Kidney epithelial cell (primary cell): ENCODE measurements at regions not wholly inside any gene's neighbourhood (a gene's known extent, or its start where the extent isn't known, plus 50 kb on each side); places are given as distances from the start of the nearest gene placed in this dataset.

Experiments used
- DNase-seq: peaks from one replicate; pipeline ENCODE4 v3.0.0-alpha.2; 2010; ENCODE audit warnings: low read depth
- H3K27me3 ChIP-seq: 2 replicates; pipeline ENCODE4 v1.6.0; 2011; ENCODE audit warnings: low read length; ENCODE audit not compliant: control insufficient read depth, insufficient read depth
- H3K36me3 ChIP-seq: 2 replicates; pipeline ENCODE4 v1.5.1; 2011; ENCODE audit warnings: low read length; ENCODE audit not compliant: control insufficient read depth, insufficient read depth
- H3K4me3 ChIP-seq: 2 replicates; pipeline ENCODE4 v1.5.1; 2011; ENCODE audit warnings: low read depth, mild to moderate bottlenecking, control low read depth, low read length
- TF ChIP-seq, protein P1 (sequence below): IDR thresholded peaks from 2 replicates; pipeline ENCODE4 v1.5.1; 2011; ENCODE audit warnings: mild to moderate bottlenecking, moderate library complexity, low read length, control low read depth, inconsistent platforms; ENCODE audit not compliant: insufficient read depth, poor library complexity, severe bottlenecking

DNA sequence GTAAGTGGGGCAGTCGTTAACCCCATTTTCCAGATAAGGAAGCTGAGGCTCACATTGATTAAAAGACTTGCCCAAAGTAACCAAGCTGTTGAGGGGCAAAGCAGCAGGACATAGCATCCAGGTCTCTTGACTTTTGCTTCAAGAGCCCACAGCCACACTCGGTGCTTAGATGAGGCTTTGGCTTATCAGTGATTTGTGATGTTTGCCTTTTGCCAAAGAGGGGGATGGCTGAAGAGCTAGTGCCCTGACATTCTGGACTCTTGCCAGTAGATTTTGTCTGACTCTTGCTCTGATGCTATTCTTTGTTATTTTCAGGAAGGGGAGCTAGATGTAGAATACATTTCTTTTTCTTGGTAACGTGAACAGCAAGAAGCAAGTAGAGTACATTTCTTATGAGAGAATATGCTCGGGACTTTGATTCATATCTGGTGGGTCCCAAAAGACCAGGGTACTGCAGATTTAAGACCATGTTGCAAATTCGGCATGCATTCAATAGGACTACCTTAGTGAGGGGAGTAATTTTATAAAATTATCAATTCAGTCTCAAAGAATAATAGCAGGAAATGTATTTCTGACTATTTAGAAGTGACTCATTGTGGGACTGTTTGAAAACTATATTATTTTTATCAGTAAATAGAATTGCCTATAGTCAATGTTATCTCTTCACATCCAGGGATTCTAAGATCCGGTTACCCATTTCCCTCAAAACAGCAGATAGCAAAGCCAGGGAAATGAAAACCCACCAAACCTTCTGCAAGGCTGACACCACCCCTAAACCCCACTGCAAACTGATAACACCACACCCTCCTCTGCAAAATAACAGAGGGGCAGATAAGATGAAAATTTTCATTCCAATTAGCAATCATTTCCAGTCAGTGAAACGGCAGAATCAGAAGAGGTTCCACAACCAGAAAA is 180.0 kb upstream of the BMPER start:
- TF ChIP-seq, protein P1, sequence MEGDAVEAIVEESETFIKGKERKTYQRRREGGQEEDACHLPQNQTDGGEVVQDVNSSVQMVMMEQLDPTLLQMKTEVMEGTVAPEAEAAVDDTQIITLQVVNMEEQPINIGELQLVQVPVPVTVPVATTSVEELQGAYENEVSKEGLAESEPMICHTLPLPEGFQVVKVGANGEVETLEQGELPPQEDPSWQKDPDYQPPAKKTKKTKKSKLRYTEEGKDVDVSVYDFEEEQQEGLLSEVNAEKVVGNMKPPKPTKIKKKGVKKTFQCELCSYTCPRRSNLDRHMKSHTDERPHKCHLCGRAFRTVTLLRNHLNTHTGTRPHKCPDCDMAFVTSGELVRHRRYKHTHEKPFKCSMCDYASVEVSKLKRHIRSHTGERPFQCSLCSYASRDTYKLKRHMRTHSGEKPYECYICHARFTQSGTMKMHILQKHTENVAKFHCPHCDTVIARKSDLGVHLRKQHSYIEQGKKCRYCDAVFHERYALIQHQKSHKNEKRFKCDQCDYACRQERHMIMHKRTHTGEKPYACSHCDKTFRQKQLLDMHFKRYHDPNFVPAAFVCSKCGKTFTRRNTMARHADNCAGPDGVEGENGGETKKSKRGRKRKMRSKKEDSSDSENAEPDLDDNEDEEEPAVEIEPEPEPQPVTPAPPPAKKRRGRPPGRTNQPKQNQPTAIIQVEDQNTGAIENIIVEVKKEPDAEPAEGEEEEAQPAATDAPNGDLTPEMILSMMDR = no peak
- no peak for DNase-seq

DNA sequence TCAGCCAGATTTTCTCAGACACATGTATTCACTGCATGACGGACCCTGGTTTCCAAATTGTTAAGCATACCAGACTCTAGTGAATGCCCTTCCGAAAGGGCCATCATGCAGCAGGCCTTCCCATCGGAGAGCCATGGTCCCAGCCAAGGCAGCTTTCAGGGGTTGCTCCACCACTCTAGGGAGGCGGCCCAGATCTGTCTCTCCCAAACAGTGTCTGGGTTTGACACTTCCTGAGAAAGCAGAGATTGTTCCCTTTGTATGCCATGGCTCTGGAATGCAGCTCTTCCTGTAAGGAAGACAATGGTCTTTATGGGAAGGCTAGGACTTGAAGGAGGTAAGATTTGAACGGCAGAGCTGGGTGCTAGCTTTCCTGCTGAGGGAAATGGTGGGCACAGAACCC is 178.8 kb upstream of the BMPER start:
- no peak for DNase-seq
- Histone ChIP-seq H3K27me3 (no peaks in the 10 kb centered on the region), H3K4me3 (no peak overlapping the region), H3K36me3 (no peaks in the 10 kb centered on the region)
- TF ChIP-seq, protein P1 = no peak

More for the DNA sequence above, 180.0 kb upstream of the BMPER start:
- no peaks in the 10 kb centered on the region for H3K36me3 ChIP-seq
- H3K4me3 ChIP-seq = no peak overlapping the region
- H3K27me3 ChIP-seq = no peaks in the 10 kb centered on the region

DNA sequence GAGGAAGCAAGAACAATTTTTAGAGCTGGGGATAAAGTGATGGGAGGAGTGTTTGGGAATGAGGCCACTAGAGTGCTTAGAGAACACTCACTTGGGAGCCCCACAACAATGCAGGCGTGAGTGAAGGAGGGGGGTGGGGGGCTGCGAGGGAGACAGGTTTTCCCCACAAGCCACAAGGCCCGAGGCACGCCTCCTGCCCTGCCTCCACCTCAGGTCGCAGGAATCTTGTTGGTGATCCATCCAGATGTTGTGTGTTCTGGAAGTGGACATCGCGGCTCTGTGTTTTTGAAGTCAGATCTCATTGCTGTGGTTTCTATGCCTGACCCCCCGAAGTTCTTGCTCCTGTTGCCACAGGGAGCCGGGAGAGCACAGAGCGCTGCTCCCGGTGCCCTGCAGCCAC is 178.0 kb upstream of the BMPER start:
- H3K4me3 ChIP-seq = no peak overlapping the region
- DNase-seq = no peak
- TF ChIP-seq, protein P1 = no peak
- H3K27me3 ChIP-seq = no peaks in the 10 kb centered on the region
- H3K36me3 ChIP-seq = no peaks in the 10 kb centered on the region

DNA sequence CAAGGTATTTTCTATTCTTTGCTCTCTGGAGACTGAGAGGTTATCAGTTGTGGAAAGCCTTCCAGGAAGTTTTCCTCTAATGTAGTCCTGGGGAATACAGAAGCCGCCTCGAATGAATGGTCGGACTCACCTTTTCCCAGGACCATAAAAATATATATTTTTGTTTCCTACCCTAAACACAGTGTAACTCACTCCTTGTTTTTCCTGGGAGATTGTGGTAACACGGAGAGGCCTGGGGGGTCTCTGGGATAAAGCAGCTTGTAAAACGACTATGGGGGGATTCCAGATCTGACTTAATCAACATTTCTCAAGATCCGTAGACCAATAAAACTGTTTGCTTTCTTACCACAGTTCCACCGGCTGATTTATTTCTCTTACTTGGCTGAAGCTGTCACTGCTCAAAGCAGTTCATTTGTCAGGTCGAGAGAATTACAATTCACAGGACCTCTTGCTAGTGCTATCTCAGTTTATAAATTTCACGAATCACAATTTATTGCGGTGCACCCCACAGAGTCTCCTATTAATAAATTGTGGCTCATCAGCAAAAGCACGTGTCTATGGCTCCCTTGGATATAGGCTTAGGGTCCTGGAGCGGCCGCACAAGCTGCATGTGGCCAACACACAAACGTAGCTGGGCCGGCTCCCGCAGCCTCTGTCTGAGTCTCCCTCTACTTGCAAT is 176.3 kb upstream of the BMPER start:
- no peaks in the 10 kb centered on the region for H3K36me3 ChIP-seq
- no peak for DNase-seq
- TF ChIP-seq, protein P1 = no peak
- no peak overlapping the region for H3K4me3 ChIP-seq
- H3K27me3 ChIP-seq = no peaks in the 10 kb centered on the region

DNA sequence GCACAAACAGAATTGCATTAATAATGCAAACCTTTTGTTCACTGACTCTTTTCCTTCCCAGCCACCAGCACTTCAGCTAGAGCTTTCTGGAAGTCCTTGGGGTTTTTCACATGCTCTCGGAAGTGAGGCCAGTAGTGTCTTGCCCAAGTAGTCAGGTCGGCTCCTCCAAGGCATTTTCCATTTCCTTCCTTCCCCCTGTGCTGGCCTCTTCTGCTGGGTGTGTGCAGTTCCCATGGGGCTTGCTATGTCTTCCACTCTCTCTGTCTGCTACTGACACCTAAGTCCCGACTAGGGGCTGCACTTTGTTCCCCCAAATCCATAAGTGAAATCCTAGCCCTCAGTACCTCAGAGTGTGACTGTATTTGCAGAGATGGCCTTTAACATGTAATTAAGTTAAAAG is 175.6 kb upstream of the BMPER start:
- H3K4me3 ChIP-seq = no peak overlapping the region
- DNase-seq = no peak
- no peaks in the 10 kb centered on the region for H3K27me3 ChIP-seq
- TF ChIP-seq, protein P1 = no peak
- no peaks in the 10 kb centered on the region for H3K36me3 ChIP-seq

DNA sequence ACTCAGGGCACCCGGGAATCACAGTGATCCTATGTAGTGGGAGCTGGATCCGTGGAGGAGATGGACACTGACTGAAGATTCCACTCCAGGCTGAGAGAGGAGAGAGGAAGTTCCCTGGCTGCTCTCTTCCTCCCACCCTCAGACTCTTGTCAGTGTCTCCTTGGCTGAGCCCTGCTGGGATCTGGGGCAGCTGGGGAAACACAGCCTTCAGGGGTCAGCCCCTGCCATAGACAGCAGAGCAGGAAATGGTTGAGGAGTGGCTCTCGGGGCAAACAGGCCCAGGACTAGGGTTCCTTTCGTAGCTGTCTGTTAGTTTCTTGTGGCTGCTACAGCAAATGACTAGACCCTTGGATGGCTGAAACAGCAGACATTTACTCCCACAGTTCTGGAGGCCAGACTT is 174.4 kb upstream of the BMPER start:
- Histone ChIP-seq H3K36me3 (no peaks in the 10 kb centered on the region), H3K4me3 (no peak overlapping the region), H3K27me3 (no peaks in the 10 kb centered on the region)
- no peak for DNase-seq
- TF ChIP-seq, protein P1 = no peak
